ENCODE measurements at regions not wholly inside any gene's neighbourhood (a gene's known extent, or its start where the extent isn't known, plus 50 kb on each side); places are given as distances from the start of the nearest gene placed in this dataset.

- Histone ChIP-seq H2AFZ (ENCODE audit: low read length) (no peak overlapping the region), H3F3A (ENCODE audit: insufficient read depth, low read length) (no peaks in the 10 kb centered on the region), H3K27ac (ENCODE audit: low read depth, low read length, poor library complexity, severe bottlenecking) (no peak overlapping the region), H3K4me1 (ENCODE audit: insufficient read depth, low read length, severe bottlenecking) (no peaks in the 10 kb centered on the region), H3K9me2 (ENCODE audit: low read depth, low read length) (no peaks in the 10 kb centered on the region), H4K20me1 (ENCODE audit: insufficient read depth, low read length) (no peaks in the 10 kb centered on the region), H3K9me3 (ENCODE audit: low read length) (no peaks in the 10 kb centered on the region), H3K4me2 (ENCODE audit: low read length) (no peak overlapping the region), H3K9ac (ENCODE audit: low read length) (no peak overlapping the region), H3K79me2 (ENCODE audit: insufficient read depth, low read length) (no peaks in the 10 kb centered on the region), H3K36me3 (ENCODE audit: insufficient read depth, low read length) (no peaks in the 10 kb centered on the region), H3K27me3 (ENCODE audit: insufficient read depth, low read length) (no peaks in the 10 kb centered on the region), H3K4me3 (ENCODE audit: low read depth, low read length, poor library complexity, severe bottlenecking) (no peak overlapping the region)
- TF ChIP-seq, protein P1, sequence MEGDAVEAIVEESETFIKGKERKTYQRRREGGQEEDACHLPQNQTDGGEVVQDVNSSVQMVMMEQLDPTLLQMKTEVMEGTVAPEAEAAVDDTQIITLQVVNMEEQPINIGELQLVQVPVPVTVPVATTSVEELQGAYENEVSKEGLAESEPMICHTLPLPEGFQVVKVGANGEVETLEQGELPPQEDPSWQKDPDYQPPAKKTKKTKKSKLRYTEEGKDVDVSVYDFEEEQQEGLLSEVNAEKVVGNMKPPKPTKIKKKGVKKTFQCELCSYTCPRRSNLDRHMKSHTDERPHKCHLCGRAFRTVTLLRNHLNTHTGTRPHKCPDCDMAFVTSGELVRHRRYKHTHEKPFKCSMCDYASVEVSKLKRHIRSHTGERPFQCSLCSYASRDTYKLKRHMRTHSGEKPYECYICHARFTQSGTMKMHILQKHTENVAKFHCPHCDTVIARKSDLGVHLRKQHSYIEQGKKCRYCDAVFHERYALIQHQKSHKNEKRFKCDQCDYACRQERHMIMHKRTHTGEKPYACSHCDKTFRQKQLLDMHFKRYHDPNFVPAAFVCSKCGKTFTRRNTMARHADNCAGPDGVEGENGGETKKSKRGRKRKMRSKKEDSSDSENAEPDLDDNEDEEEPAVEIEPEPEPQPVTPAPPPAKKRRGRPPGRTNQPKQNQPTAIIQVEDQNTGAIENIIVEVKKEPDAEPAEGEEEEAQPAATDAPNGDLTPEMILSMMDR (IDR thresholded peaks at IDR 0.05; ENCODE audit: low read length), result no peak
- no peak for TF ChIP-seq EZH2 (IDR thresholded peaks at IDR 0.05; ENCODE audit: borderline replicate concordance, low read length)
These were observed 227.0 kb upstream of the PMEPA1 start for GRCh38 chr20:57936636-57937385.

DNA sequence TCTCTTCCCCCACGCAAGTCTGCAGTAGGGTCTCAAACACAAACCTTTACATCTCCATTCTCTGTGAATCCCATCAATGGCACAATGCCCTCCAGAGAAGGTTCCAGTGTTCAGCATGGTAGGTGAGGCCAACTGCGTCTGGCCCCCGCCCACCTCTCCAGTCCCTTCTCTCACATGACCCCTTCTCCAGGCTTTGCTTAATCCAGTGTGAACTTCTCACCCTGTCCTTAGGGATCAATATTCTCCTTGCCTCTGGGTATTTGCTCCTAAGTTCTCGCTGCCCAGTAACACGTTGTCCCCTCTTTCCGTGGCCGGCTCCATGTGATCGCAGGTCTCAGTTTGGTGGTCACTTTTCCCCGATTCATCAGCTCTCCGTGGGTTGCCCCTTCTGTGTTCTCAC, 225.1 kb upstream of the PMEPA1 start:
- Histone ChIP-seq H3K27ac (ENCODE audit: low read depth, low read length, poor library complexity, severe bottlenecking) (no peak overlapping the region), H3K27me3 (ENCODE audit: insufficient read depth, low read length) (no peaks in the 10 kb centered on the region), H3K9me3 (ENCODE audit: low read length) (no peaks in the 10 kb centered on the region), H4K20me1 (ENCODE audit: insufficient read depth, low read length) (no peaks in the 10 kb centered on the region), H3K4me1 (ENCODE audit: insufficient read depth, low read length, severe bottlenecking) (no peaks in the 10 kb centered on the region), H3F3A (ENCODE audit: insufficient read depth, low read length) (no peaks in the 10 kb centered on the region), H2AFZ (ENCODE audit: low read length) (no peak overlapping the region), H3K36me3 (ENCODE audit: insufficient read depth, low read length) (no peaks in the 10 kb centered on the region), H3K9ac (ENCODE audit: low read length) (no peak overlapping the region), H3K9me2 (ENCODE audit: low read depth, low read length) (no peaks in the 10 kb centered on the region), H3K79me2 (ENCODE audit: insufficient read depth, low read length) (no peaks in the 10 kb centered on the region), H3K4me3 (ENCODE audit: low read depth, low read length, poor library complexity, severe bottlenecking) (no peak overlapping the region), H3K4me2 (ENCODE audit: low read length) (no peak overlapping the region)
- TF ChIP-seq EZH2 (IDR thresholded peaks at IDR 0.05; ENCODE audit: borderline replicate concordance, low read length), result no peak
- TF ChIP-seq, protein P1 (IDR thresholded peaks at IDR 0.05; ENCODE audit: low read length), result no peak

DNA sequence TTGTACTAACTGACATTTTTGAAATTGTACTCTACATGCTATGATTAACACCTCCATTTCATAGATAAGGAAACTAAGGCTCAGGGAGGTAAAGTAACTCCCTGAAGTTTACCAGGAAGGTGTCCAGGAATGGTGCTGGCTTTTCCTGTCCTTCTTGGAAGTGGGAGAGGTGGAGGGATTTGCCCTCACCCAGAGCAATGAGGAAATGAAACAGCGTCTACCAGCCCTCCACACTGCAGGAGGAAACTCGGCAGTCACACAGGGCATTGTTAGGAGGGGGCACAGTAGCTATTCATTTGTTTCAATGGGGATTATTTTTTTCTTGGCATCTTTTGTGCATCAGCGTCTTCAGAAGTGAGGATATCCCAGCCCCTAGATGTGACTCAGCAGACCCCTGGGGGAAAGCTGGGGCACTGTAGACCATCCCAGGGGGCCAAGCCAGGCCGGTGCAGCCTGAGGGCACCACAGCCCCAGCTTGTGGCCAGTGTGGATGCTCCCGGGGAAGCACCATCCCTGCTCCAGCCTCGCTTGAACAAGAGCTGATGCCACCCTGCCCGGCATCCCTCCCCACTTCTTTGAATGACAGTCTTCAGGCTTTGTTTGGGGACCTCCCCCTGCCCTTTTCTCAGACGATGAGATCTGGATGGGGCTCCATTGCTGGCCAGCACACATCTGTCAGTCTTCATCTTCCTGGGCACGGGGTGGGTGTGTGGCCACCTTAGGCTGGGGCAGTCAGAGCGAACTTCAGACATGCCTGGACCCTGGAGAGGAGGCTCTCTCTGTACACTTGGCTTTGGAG, 224.4 kb upstream of the PMEPA1 start:
- Histone ChIP-seq H3K9me2 (ENCODE audit: low read depth, low read length) (no peaks in the 10 kb centered on the region), H3K9me3 (ENCODE audit: low read length) (no peaks in the 10 kb centered on the region), H3K9ac (ENCODE audit: low read length) (no peak overlapping the region), H3F3A (ENCODE audit: insufficient read depth, low read length) (no peaks in the 10 kb centered on the region), H3K79me2 (ENCODE audit: insufficient read depth, low read length) (no peaks in the 10 kb centered on the region), H3K27me3 (ENCODE audit: insufficient read depth, low read length) (no peaks in the 10 kb centered on the region), H4K20me1 (ENCODE audit: insufficient read depth, low read length) (no peaks in the 10 kb centered on the region), H2AFZ (ENCODE audit: low read length) (no peak overlapping the region), H3K4me1 (ENCODE audit: insufficient read depth, low read length, severe bottlenecking) (no peaks in the 10 kb centered on the region), H3K4me3 (ENCODE audit: low read depth, low read length, poor library complexity, severe bottlenecking) (no peak overlapping the region), H3K36me3 (ENCODE audit: insufficient read depth, low read length) (no peaks in the 10 kb centered on the region), H3K27ac (ENCODE audit: low read depth, low read length, poor library complexity, severe bottlenecking) (no peak overlapping the region), H3K4me2 (ENCODE audit: low read length) (no peak overlapping the region)
- TF ChIP-seq EZH2 (IDR thresholded peaks at IDR 0.05; ENCODE audit: borderline replicate concordance, low read length), result no peak
- TF ChIP-seq, protein P1 (IDR thresholded peaks at IDR 0.05; ENCODE audit: low read length), result no peak

All from OCI-LY1 (cell line).